GM23338 (cell line): ENCODE measurements at regions not wholly inside any gene's neighbourhood (a gene's known extent, or its start where the extent isn't known, plus 50 kb on each side); places are given as distances from the start of the nearest gene placed in this dataset.

Source experiments
- ATAC-seq: fragments of 200-7000 bp; cut with Tn5 transposase; 3 replicates; pipeline ENCODE4 v1.9.1; 2020
- DNase-seq: peaks from one replicate; pipeline ENCODE4 v3.0.0-alpha.2; 2015; ENCODE audit warnings: low spot score
- H2AFZ ChIP-seq: fragments of 200-600 bp; sonication (generic); 2 replicates; pipeline ENCODE4 v1.8.0; 2016; ENCODE audit warnings: antibody characterized with exemption, mild to moderate bottlenecking, moderate library complexity
- H3F3A ChIP-seq: fragments of 200-600 bp; sonication (generic); replicated peaks from 2 replicates; pipeline ENCODE4 v1.8.0; 2017; ENCODE audit warnings: antibody characterized with exemption, mixed run types, low read depth
- H3K27ac ChIP-seq: fragments of 200-600 bp; sonication (generic); 2 replicates; pipeline ENCODE4 v1.6.1; 2016; ENCODE audit warnings: low read depth
- H3K27me3 ChIP-seq: fragments of 200-600 bp; sonication (generic); 2 replicates; pipeline ENCODE4 v1.8.0; 2016; ENCODE audit warnings: mild to moderate bottlenecking, mixed run types, moderate library complexity; ENCODE audit not compliant: insufficient read depth
- H3K36me3 ChIP-seq: fragments of 200-600 bp; sonication (generic); 2 replicates; pipeline ENCODE4 v1.8.0; 2016; ENCODE audit warnings: mild to moderate bottlenecking; ENCODE audit not compliant: insufficient read depth
- H3K4me1 ChIP-seq: fragments of 200-600 bp; sonication (generic); 2 replicates; pipeline ENCODE4 v1.8.0; 2016; ENCODE audit warnings: mild to moderate bottlenecking, moderate library complexity; ENCODE audit not compliant: insufficient read depth
- H3K4me2 ChIP-seq: fragments of 200-600 bp; sonication (generic); 2 replicates; pipeline ENCODE4 v1.7.1; 2017; ENCODE audit warnings: mixed run types
- H3K4me3 ChIP-seq: fragments of 200-600 bp; sonication (generic); 2 replicates; pipeline ENCODE4 v1.6.1; 2016; ENCODE audit warnings: mixed run types
- H3K79me2 ChIP-seq: fragments of 200-600 bp; sonication (generic); replicated peaks from 2 replicates; pipeline ENCODE4 v1.8.0; 2017; ENCODE audit warnings: mild to moderate bottlenecking; ENCODE audit not compliant: insufficient read depth
- H3K9me2 ChIP-seq: fragments of 200-600 bp; sonication (generic); 2 replicates; pipeline ENCODE4 v1.8.0; 2017; ENCODE audit not compliant: insufficient read depth
- H4K20me1 ChIP-seq: fragments of 200-600 bp; sonication (generic); replicated peaks from 2 replicates; pipeline ENCODE4 v1.8.0; 2017; ENCODE audit warnings: mild to moderate bottlenecking; ENCODE audit not compliant: insufficient read depth
- H3K27ac Mint-ChIP-seq: 2 replicates; pipeline ENCODE4 v1.8.0; 2020; ENCODE audit warnings: inconsistent platforms, mild to moderate bottlenecking, moderate library complexity, mixed read lengths
- H3K27me3 Mint-ChIP-seq: 3 replicates; pipeline ENCODE4 v1.8.0; 2022; ENCODE audit warnings: low read depth, mild to moderate bottlenecking, moderate library complexity, mixed read lengths, inconsistent platforms; ENCODE audit not compliant: insufficient read depth, poor library complexity
- H3K36me3 Mint-ChIP-seq: 3 replicates; pipeline ENCODE4 v1.8.0; 2021; ENCODE audit warnings: low read depth, mild to moderate bottlenecking, inconsistent platforms, moderate library complexity, mixed read lengths
- H3K4me1 Mint-ChIP-seq: 3 replicates; pipeline ENCODE4 v1.8.0; 2020; ENCODE audit warnings: mild to moderate bottlenecking, inconsistent platforms, mixed read lengths
- H3K4me3 Mint-ChIP-seq: 3 replicates; pipeline ENCODE4 v1.8.0; 2021; ENCODE audit warnings: moderate library complexity, mild to moderate bottlenecking, inconsistent platforms, mixed read lengths
- H3K9me3 Mint-ChIP-seq: 3 replicates; pipeline ENCODE4 v1.8.0; 2020; ENCODE audit warnings: moderate library complexity, mild to moderate bottlenecking, inconsistent platforms, mixed read lengths
- CREB1 ChIP-seq: fragments of 250-450 bp; sonication (Bioruptor Pico); IDR thresholded peaks from 2 replicates; pipeline ENCODE4 v1.5.0; 2020; ENCODE audit warnings: low read depth, mild to moderate bottlenecking, moderate library complexity
- EZH2 ChIP-seq: fragments of 200-600 bp; sonication (generic); IDR thresholded peaks from one replicate; pipeline ENCODE4 v1.8.0; 2017; ENCODE audit warnings: antibody characterized with exemption, mild to moderate bottlenecking, low read depth; ENCODE audit not compliant: unreplicated experiment
- EZH2phosphoT487 ChIP-seq: fragments of 200-600 bp; sonication (generic); IDR thresholded peaks from one replicate; pipeline ENCODE4 v1.8.1; 2018; ENCODE audit warnings: antibody characterized with exemption; ENCODE audit not compliant: unreplicated experiment
- JUNB ChIP-seq: IDR thresholded peaks from one replicate; pipeline ENCODE4 v1.6.1; 2016; ENCODE audit warnings: antibody characterized with exemption; ENCODE audit not compliant: unreplicated experiment
- NANOG ChIP-seq: IDR thresholded peaks from 2 replicates; pipeline ENCODE4 v1.6.1; 2016; ENCODE audit warnings: antibody characterized with exemption, borderline replicate concordance
- POLR2AphosphoS5 ChIP-seq: IDR thresholded peaks from 2 replicates; pipeline ENCODE4 v1.6.1; 2016; ENCODE audit warnings: antibody characterized with exemption, low read depth
- STAT1 ChIP-seq: IDR thresholded peaks from one replicate; pipeline ENCODE4 v1.6.1; 2016; ENCODE audit warnings: antibody characterized with exemption; ENCODE audit not compliant: unreplicated experiment
- ZNF114 ChIP-seq: fragments of 250-450 bp; sonication (Bioruptor Pico); IDR thresholded peaks from 2 replicates; pipeline ENCODE4 v1.5.0; 2020; ENCODE audit warnings: mild to moderate bottlenecking, moderate library complexity
- ZNF331 ChIP-seq: fragments of 250-450 bp; sonication (Bioruptor Pico); IDR thresholded peaks from 2 replicates; pipeline ENCODE4 v1.5.0; 2020; ENCODE audit warnings: low read depth, mild to moderate bottlenecking, moderate library complexity
- TF ChIP-seq, protein P1 (sequence below): IDR thresholded peaks from 2 replicates; pipeline ENCODE4 v1.6.1; 2016; ENCODE audit warnings: antibody characterized with exemption
- TF ChIP-seq, protein P2 (sequence below), 2 experiments: fragments of 200-600 bp in 1 of 2; sonication (generic) in 1 of 2; conservative IDR thresholded peaks; 2 replicates each; pipeline versions ENCODE4 v1.5.1 to v1.6.1; 2016 to 2017; ENCODE audit warnings: antibody characterized with exemption in 2 of 2, low read depth in 2 of 2, mild to moderate bottlenecking in 2 of 2, moderate library complexity in 1 of 2
- TF ChIP-seq, protein P3 (sequence below): IDR thresholded peaks from one replicate; pipeline ENCODE4 v1.6.1; 2018; ENCODE audit warnings: antibody characterized with exemption; ENCODE audit not compliant: unreplicated experiment

DNA sequence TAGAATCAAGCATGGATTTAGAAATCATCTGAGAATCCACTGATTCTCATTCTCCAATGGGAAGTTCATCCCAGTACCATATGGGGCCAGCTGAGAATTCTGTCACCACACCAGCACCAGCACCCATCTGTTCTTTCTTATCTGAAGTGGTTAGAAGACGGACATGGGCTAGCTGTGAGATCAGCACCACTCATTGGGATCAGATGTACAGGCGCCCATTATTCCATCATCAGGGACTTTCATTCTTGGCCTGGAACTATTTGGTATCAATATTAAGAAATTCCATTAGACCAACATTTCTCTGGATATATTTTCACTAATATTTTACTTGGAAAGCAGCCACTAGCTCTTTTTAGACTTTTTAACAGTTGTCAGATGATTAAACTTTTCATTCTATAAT lies 185.9 kb upstream of the LINC00305 start (continued):
- TF ChIP-seq, protein P1, sequence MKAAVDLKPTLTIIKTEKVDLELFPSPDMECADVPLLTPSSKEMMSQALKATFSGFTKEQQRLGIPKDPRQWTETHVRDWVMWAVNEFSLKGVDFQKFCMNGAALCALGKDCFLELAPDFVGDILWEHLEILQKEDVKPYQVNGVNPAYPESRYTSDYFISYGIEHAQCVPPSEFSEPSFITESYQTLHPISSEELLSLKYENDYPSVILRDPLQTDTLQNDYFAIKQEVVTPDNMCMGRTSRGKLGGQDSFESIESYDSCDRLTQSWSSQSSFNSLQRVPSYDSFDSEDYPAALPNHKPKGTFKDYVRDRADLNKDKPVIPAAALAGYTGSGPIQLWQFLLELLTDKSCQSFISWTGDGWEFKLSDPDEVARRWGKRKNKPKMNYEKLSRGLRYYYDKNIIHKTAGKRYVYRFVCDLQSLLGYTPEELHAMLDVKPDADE: no peak
- no peak for TF ChIP-seq ZNF331 (CRISPR knock-in tag)
- no peak for TF ChIP-seq JUNB
- TF ChIP-seq EZH2phosphoT487: no peak
- TF ChIP-seq POLR2AphosphoS5: no peak
- TF ChIP-seq EZH2: no peak
- TF ChIP-seq, protein P2, sequence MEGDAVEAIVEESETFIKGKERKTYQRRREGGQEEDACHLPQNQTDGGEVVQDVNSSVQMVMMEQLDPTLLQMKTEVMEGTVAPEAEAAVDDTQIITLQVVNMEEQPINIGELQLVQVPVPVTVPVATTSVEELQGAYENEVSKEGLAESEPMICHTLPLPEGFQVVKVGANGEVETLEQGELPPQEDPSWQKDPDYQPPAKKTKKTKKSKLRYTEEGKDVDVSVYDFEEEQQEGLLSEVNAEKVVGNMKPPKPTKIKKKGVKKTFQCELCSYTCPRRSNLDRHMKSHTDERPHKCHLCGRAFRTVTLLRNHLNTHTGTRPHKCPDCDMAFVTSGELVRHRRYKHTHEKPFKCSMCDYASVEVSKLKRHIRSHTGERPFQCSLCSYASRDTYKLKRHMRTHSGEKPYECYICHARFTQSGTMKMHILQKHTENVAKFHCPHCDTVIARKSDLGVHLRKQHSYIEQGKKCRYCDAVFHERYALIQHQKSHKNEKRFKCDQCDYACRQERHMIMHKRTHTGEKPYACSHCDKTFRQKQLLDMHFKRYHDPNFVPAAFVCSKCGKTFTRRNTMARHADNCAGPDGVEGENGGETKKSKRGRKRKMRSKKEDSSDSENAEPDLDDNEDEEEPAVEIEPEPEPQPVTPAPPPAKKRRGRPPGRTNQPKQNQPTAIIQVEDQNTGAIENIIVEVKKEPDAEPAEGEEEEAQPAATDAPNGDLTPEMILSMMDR (conservative IDR thresholded peaks at IDR 0.05; ENCODE audit: low read depth in 2 of 2): no peak
- TF ChIP-seq, protein P3, sequence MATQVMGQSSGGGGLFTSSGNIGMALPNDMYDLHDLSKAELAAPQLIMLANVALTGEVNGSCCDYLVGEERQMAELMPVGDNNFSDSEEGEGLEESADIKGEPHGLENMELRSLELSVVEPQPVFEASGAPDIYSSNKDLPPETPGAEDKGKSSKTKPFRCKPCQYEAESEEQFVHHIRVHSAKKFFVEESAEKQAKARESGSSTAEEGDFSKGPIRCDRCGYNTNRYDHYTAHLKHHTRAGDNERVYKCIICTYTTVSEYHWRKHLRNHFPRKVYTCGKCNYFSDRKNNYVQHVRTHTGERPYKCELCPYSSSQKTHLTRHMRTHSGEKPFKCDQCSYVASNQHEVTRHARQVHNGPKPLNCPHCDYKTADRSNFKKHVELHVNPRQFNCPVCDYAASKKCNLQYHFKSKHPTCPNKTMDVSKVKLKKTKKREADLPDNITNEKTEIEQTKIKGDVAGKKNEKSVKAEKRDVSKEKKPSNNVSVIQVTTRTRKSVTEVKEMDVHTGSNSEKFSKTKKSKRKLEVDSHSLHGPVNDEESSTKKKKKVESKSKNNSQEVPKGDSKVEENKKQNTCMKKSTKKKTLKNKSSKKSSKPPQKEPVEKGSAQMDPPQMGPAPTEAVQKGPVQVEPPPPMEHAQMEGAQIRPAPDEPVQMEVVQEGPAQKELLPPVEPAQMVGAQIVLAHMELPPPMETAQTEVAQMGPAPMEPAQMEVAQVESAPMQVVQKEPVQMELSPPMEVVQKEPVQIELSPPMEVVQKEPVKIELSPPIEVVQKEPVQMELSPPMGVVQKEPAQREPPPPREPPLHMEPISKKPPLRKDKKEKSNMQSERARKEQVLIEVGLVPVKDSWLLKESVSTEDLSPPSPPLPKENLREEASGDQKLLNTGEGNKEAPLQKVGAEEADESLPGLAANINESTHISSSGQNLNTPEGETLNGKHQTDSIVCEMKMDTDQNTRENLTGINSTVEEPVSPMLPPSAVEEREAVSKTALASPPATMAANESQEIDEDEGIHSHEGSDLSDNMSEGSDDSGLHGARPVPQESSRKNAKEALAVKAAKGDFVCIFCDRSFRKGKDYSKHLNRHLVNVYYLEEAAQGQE: no peak
- no peak for TF ChIP-seq STAT1
- no peak for TF ChIP-seq CREB1 (CRISPR knock-in tag)
- no peak for TF ChIP-seq ZNF114 (CRISPR knock-in tag)

DNA sequence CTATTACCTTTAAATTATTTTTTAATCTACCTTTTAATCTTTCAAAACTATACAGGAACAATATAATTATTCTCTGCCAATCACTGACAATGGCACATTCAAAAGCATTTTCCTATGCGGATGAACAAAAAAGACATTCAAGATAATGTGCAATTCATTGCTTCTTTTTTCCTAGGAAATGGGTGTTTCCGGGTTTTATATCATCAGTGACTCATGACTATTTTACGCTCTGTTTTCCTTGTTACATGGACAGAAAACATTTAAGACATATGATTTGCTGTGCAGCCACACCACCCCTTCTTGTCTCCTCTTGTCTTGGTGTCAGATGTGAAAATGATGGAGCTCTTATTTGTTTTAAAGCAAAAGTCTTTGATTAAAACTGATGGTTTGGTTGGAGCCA lies 184.7 kb upstream of the LINC00305 start:
- no peak for ATAC-seq
- peaks cover 8% of the 10 kb centered on the region; the same call in 1 of the 2 replicates for H3K4me1 ChIP-seq
- H3K27me3 Mint-ChIP-seq: no peaks in the 10 kb centered on the region
- H3K4me3 ChIP-seq: no peak overlapping the region
- peaks cover 3% of the 10 kb centered on the region; the same call in 1 of the 2 replicates for H3K9me2 ChIP-seq
- H3K27ac ChIP-seq: no peak overlapping the region
- no peaks in the 10 kb centered on the region for H3K36me3 ChIP-seq
- H3K4me1 Mint-ChIP-seq: peaks cover 11% of the 10 kb centered on the region
- no peaks in the 10 kb centered on the region for H3K36me3 Mint-ChIP-seq
- no peaks in the 10 kb centered on the region for H3F3A ChIP-seq
- no peaks in the 10 kb centered on the region for H3K9me3 Mint-ChIP-seq
- no peaks in the 10 kb centered on the region for H3K27me3 ChIP-seq
- H3K4me2 ChIP-seq: no peak overlapping the region
- H4K20me1 ChIP-seq: no peaks in the 10 kb centered on the region
- no peak overlapping the region for H3K27ac Mint-ChIP-seq
- DNase-seq: no peak
- no peak overlapping the region for H3K4me3 Mint-ChIP-seq
- H2AFZ ChIP-seq: no peak overlapping the region
- no peaks in the 10 kb centered on the region for H3K79me2 ChIP-seq
- TF ChIP-seq, protein P1: no peak
- TF ChIP-seq POLR2AphosphoS5 (no peak), EZH2phosphoT487 (no peak), EZH2 (no peak), ZNF331 (CRISPR knock-in tag) (no peak), NANOG (no peak), CREB1 (CRISPR knock-in tag) (no peak), ZNF114 (CRISPR knock-in tag) (no peak), STAT1 (no peak)
- TF ChIP-seq, protein P3: no peak
- TF ChIP-seq, protein P2 (conservative IDR thresholded peaks at IDR 0.05; ENCODE audit: low read depth in 2 of 2): no peak
